GM21528 (cell line): ENCODE measurements at regions not wholly inside any gene's neighbourhood (a gene's known extent, or its start where the extent isn't known, plus 50 kb on each side); places are given as distances from the start of the nearest gene placed in this dataset.

Experiments used
- ATAC-seq: cut with Tn5 transposase; IDR thresholded peaks from one replicate; pipeline ENCODE4 v1.9.1; 2021; ENCODE audit warnings: mild to moderate bottlenecking, moderate library complexity; ENCODE audit not compliant: unreplicated experiment, low FRiP score

GRCh38 chr16:52896478-52897164 is 156.1 kb downstream of the CHD9NB start:
- ATAC-seq, result no peak

GRCh38 chr16:52874042-52874441 is 178.7 kb downstream of the CHD9NB start:
- ATAC-seq, result no peak

DNA sequence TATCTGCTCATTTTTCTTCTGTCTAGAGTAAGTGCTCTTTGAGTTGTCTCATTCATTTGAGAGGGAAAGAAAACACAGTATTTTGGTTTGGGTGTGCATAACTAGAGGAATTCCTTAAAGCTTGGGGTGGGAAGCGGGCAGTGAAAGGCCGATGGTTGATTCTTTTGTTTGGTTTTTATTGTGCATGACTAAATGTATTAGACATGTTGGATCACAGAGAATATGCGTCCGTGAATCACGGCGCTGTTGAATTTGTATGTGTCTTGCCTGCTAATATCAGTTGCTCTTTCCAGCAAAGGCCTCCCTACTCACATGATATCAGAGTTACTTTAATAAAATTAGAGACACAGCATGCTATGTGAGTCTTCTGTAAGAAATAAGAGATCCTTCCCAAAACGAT is 180.0 kb downstream of the CHD9NB start:
- no peak for ATAC-seq

DNA sequence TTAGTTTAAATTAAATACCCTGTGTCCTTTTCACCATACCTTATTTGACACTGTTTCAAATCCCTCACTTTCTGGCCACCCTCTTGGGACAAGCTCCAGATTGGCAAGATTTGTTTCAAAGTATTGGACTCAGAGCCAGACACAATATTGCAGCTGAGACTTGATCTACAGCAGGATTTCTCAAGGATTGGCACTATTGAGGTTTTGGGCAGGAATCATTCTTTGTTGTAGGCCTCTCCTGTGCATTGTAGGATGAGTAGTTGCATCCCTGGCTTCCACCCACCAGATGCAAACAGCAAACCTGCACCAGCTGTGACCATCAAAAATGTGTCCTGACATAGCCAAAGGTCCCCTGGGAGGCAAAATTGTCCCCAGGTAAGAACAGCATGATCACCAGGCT is 181.2 kb downstream of the CHD9NB start:
- ATAC-seq, result no peak

DNA sequence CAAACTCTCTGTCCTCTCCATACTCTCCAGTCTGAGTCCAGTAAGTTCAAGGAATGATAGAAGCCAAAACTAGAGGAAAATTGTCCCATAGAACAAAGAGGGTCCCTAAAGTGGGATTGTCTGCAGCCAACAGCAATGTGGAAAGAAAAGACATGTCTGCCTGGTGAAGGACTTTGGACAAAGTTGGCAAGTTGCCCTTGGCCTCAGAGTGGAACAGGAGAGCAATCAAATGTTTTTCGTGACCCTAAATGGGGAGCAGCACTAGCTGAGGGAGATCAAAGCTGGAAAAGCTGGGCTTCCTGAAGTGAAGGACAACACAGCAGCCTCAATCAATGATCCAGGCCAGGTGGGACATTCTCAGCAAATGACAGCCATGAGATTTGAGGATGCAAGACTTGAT is 183.5 kb downstream of the CHD9NB start:
- ATAC-seq, result no peak

DNA sequence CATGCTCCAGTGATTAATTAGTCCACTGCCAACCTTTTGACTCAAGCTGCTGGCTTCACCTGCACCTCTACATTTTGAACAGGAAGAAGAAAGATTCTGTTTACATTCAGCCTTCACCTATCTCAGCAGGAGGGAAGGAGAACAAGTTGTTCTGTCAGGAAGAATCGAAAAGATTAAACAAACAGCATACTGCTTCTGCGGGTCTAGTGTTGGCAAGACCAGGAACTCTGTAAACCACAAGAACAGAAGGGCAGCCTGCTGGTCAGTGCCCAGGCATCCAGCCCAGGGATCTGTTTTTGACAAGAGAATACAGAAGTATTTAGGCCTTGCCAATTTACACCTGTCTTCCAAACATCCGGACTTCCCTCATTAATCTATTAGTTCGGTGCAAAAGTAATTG is 189.7 kb downstream of the CHD9NB start:
- ATAC-seq, result no peak

DNA sequence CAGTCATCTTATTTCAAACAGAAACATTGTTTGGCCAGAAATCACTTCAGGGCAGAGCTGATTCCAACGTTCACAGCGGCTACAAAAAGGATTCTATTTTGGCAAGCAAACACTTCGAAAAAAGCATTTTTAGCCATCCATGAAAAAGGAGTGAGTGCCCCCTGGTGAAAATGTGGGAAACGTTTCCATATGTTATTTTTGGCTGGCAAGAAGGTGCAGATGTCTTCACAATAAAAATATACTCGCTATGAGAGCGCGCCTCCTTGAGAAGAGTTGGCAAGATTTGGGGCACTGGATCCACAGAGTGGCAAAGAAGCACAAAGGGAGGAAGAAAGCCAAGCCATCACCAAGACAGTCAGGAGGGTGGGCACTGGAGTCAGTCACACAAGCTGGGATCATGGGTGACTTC is 191.1 kb downstream of the CHD9NB start:
- ATAC-seq, result no peak

DNA sequence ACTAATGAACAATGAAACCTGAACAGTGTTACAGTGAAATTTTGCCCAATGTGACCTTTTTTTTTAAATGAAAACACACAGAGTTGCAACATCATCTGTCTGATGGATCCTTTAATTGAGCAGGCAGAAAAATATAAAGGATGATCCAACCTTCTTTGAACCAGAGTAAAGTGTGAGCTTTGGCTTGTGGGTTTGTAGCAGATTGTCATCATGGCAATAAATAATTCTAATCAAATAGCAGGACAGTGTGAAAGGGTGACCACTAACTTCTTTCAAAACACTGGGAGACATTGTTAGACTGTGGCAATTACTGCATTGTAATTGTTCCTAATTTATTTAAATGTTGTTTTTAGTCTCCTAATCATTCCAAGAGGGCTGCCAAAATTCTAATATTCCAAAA is 197.2 kb downstream of the CHD9NB start:
- ATAC-seq, result no peak

- ATAC-seq, result no peak
Measured at GRCh38 chr16:52852978-52853377, 199.7 kb downstream of the CHD9NB start.

DNA sequence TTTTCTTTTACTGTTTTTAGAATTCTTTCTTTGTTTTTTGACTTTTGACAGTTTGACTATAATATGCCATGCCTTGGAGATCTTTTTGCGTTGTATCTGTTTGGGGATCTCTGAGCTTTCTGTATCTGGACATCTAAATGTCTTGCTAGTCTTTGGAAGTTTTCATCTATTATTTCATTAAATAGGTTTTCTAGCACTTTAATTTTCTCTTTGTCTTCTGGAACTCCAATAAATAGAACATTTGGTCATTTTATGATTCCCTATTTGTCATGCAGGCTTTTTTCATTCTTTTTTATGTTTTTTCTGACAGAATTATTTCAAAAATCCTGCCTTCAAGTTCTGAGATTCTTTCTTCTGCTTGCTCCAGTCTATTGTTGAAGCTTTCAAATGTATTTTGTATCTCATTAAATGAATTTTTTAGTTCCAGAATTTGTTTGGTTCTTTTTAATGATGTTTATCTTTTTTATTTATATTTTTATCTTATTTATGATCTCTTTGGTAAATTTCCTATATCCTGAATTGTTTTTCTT is 201.4 kb downstream of the CHD9NB start:
- no peak for ATAC-seq

DNA sequence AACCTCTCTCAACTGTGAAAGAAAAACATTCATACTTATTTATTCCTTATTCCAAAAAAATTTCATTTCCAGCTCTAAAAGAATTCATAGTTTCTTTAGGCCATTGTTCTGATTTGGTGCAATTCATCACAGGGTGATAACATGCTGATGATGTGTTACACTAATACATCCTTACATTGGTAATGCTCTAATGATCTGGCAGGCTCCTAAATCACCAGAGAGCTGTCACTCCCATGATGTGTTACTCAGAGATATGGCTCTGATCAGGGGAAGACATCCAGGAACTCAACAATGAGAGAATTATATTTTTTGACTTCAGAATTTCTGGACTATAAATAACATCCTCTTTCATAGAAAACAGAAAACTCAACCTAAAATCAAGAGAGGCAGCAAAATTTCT is 209.3 kb downstream of the CHD9NB start:
- ATAC-seq, result no peak

- ATAC-seq, result no peak
Measured at GRCh38 chr16:52837251-52837650, 215.4 kb downstream of the CHD9NB start.

DNA sequence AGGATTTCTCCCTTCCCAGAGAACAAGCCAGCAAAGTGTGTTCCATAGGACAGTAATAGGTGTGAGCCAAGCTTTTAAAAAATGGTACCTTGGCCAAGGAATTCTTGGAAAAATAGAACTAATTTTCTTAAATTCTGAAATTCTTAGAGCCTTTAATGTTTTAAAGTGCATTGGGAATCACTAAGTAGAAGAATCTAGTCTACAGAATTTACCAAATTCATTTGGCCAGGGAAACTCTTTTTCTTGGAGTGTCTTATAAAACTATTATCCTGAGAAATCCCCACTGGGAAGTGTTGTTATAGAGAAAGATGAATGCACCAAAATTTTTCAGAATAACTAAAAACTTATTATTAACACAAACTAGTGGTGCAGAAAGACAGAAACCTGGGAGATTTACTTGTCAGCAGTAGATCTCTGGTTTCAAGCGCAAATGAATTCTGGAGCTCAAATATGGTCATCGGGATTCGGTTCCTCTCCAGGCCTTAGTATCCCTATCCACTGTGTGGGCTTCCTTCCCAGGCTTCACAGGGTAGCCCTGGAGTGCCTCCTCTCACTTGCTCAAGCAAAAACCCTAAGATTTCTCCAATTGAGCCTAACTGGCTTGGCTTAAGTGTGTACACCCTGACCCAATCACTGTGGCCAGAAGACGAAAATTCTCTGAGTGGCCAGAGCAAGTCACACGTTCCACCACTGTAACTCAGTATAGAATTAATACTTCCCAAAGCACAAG is 217.8 kb downstream of the CHD9NB start:
- ATAC-seq, result no peak

- no peak for ATAC-seq
Measured at GRCh38 chr16:52832771-52833170, 219.9 kb downstream of the CHD9NB start.

- no peak for ATAC-seq
Measured at GRCh38 chr16:52827456-52827855, 225.2 kb downstream of the CHD9NB start.

DNA sequence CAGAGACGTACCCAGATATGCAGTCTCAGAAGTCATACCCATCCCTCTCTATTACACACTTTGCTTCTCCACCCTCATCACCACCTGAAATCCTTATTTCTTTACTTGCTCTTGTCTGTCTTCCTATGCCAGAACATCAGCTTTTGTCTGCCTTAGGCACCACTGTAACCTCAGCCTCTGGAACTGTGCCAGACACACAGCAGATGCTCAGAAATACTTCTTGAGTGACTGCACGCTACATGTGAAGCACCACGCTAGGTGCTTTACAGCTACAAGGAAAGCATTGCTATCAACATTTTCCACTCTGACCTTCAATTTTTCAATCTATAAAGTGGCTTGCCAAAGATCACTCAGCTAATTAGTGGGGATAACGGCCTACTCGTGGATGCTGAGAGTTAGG is 226.8 kb downstream of the CHD9NB start:
- no peak for ATAC-seq

DNA sequence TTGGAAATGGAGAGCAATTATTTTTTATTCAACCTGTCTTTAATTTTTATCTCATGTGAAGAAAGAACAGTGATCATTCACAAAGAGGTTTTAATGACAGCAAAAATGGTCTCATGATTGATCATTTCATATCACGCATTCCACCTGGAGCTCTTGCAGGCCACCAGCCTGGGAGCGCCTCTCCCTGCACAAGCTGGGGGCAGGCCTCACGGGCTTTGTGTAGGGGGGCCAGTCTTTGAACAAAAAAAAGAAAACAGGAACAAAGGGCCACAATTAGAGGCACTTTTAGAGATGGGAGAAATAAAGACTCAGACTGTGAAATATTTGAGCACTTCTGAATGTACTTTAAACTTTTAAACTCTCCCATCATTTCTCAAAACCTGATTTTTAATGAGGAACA is 232.9 kb downstream of the CHD9NB start:
- no peak for ATAC-seq

DNA sequence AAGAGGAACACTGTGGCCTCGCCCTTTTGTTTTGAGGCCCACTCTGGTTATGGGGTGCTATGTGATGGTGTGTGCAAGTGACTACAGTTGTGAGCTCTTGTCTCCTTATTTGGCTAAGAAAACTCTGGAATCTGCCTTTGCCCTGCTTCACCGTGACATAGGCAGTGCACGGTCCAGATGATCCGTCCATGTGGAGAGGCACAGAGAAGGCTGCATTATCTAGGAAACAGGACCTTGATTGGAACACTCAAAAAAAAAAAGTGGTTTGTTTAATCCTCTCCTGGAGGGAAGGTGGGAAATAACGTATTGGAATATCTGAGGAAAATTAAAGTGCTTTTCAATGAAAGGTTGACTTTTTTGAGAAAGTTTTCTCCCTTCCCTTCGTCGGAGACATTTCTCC is 233.3 kb downstream of the CHD9NB start:
- no peak for ATAC-seq

DNA sequence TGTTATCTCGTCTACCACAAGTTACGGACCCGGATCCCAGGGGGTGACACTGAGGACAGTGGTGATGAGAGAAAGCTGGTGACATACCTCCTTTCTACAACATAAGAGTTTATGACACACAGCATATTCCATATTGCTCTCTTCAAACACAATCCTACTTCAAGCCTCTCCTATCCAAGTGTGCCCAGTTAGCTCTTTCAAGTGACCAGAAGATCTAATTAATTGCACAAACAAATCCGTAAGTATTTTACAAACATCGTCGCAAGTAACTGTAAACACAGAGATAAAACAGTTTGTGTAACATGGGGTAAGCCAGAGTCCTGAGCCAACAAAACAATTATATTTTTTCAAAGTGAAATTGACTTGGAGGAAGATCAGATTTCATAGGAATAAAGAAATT is 235.0 kb downstream of the CHD9NB start:
- no peak for ATAC-seq

- no peak for ATAC-seq
Measured at GRCh38 chr16:52816993-52817392, 235.7 kb downstream of the CHD9NB start.

DNA sequence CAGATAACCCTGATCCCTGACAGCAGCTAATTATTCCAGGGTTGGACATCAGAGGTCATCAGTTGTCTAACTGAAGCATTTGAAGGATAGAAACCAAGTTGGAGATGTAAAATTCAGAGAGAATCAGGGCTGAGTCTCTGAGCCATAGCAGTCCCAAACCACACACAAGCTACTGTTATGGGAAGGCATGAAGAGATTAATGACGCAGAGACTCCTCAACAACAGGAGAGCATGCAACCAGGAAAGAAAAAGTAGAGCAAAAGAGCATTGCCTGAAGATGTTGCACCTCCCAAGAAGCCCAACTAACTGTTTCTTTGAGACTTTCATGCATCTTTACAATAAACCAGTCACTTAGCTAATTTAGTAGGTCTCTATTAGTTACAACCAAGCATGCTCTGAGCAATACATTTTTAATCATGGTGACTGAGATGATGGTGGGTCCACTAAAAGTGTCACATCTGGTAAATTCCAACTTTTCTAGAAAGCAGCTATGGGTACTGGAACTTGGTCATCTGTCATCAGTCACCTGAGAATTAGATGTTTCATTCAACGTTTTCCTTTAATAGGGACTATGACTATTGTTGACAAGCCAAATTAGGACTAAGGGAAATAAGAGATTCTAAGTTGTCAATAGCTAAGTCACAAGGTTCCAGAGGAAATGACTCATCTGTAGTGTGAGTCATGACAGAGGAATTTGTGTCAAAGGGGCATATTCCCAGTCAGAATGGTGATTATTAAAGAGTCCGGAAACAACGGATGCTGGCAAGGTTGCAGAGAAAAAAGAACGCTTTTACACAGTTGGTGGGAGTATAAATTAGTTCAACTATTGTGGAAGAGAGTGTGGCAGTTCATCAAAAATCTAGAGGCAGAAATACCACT is 239.8 kb downstream of the CHD9NB start:
- no peak for ATAC-seq
